ENCODE measurements at regions not wholly inside any gene's neighbourhood (a gene's known extent, or its start where the extent isn't known, plus 50 kb on each side); places are given as distances from the start of the nearest gene placed in this dataset.

GRCh38 chr6:167761794-167762258 lies 64.9 kb upstream of the AFDN start:
- TF ChIP-seq POLR2AphosphoS5 (IDR thresholded peaks at IDR 0.05; ENCODE audit: low read depth, low read length) (no peak), POLR2A (IDR thresholded peaks at IDR 0.05; ENCODE audit: low read depth, low read length) (no peak)
